Large intestine (tissue), 3 donors: ENCODE measurements at regions not wholly inside any gene's neighbourhood (a gene's known extent, or its start where the extent isn't known, plus 50 kb on each side); places are given as distances from the start of the nearest gene placed in this dataset.
"Not testable (repeated sequence)": the region's sequence is repeated elsewhere in the genome, so short reads cannot be mapped to it uniquely, and the experiment has no call there.

ENCODE experiments used
- DNase-seq, 2 donors: peaks; one replicate each; pipeline versions ENCODE4 v3.0.0 to v3.0.0-alpha.2; 2013
- H3K27ac ChIP-seq: one replicate; pipeline ENCODE4 v1.5.1; 2013; ENCODE audit warnings: low read length
- H3K27me3 ChIP-seq: 2 replicates; pipeline ENCODE4 v1.6.1; 2013; ENCODE audit warnings: low read length; ENCODE audit not compliant: control insufficient read depth, insufficient read depth
- H3K36me3 ChIP-seq: 2 replicates; pipeline ENCODE4 v1.6.1; 2013; ENCODE audit warnings: low read length; ENCODE audit not compliant: control insufficient read depth, insufficient read depth
- H3K4me1 ChIP-seq: one replicate; pipeline ENCODE4 v1.6.1; 2013; ENCODE audit warnings: low read length; ENCODE audit not compliant: control insufficient read depth, insufficient read depth
- H3K4me3 ChIP-seq: one replicate; pipeline ENCODE4 v1.5.1; 2013; ENCODE audit warnings: low read length
- H3K9me3 ChIP-seq: one replicate; pipeline ENCODE4 v1.6.1; 2013; ENCODE audit warnings: mild to moderate bottlenecking, low read depth, low read length, moderate library complexity; ENCODE audit not compliant: control insufficient read depth
- WGBS: methylation state at CpG from one replicate; pipeline ENCODE4 v1.1.5; 2013; ENCODE audit warnings: low lambda C conversion rate; ENCODE audit not compliant: insufficient coverage; 5-methylcytosine and 5-hydroxymethylcytosine counted together

DNA sequence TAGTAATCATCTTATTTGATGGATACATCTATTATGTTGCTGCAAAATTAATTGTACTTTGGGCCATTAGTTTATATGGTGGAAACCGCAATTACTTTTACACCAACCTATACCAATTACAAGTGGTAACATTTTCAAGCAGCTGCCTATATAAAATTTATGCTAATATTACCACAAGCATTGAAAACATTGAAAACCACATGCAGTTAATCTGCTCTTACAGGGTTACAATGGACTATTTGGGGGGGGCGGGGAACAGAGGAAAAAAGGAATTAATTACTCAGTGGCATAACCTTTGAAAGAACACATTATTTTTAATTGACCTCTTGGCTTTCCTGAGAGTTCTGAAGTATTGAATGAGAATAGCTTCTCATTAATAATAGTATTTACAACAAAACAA lies 1793.2 kb downstream of the NCAM2 start:
- WGBS = no CpG with 5 or more reads among the region's 2 CpGs

DNA sequence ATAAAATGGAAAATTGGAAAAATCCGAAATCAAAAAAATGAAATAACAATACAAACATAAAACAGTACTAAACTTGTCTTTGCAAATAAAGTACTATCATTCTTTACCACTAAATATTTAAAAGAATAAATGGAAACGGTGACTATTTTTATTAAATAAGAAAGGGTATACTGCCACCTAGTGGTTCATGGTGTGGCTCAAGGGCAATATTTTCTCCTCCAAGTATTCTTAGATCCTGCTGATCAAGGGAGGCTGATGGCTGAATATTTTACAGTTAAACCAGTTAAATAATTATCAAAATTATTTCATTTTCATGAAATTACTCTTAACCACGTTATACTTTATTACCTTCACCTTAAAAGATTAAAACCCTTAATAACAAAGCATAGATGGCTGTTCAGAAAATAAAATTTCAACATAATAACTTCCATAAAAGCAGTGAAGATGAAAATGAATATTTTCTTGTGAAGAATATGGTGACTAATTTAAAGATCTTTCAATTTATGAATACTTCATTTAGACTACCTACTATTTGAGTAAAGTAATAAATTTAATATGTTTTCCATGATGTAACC lies 1793.9 kb downstream of the NCAM2 start:
- H3K9me3 ChIP-seq = no peaks in the 10 kb centered on the region
- H3K36me3 ChIP-seq = no peaks in the 10 kb centered on the region
- no peak overlapping the region for H3K27ac ChIP-seq
- H3K27me3 ChIP-seq = no peaks in the 10 kb centered on the region
- H3K4me3 ChIP-seq = no peak overlapping the region
- peak; percentile 14 to 16 for DNase-seq
- 0% methylated on average over 2 of the region's 3 CpGs for WGBS
- H3K4me1 ChIP-seq = no peaks in the 10 kb centered on the region

More for the DNA sequence above, 1793.2 kb downstream of the NCAM2 start:
- no peaks in the 10 kb centered on the region for H3K27me3 ChIP-seq
- no peak overlapping the region for H3K27ac ChIP-seq
- no peaks in the 10 kb centered on the region for H3K36me3 ChIP-seq
- H3K4me1 ChIP-seq = no peaks in the 10 kb centered on the region
- H3K4me3 ChIP-seq = no peak overlapping the region
- H3K9me3 ChIP-seq = no peaks in the 10 kb centered on the region
- DNase-seq = no peak

DNA sequence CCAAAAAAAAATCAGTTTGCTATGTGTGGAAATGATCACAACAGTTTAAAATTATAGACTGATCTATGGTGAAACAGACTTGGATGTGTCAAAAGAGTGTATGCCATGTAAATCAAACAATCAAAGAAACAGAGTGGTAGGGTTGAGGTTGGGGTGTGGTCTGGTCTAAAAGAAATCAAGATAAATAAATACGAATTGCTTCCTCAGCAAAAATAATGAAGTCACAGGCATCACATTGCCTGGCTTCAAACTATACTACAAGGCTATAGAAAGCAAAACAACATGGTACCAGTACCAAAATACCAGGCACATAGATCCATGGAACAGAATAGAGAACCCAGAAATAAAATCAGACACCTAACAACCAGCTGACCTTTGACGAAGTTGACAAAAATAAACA lies 1796.9 kb downstream of the NCAM2 start:
- DNase-seq = no peak
- H3K27me3 ChIP-seq = no peaks in the 10 kb centered on the region
- no peaks in the 10 kb centered on the region for H3K9me3 ChIP-seq
- no peaks in the 10 kb centered on the region for H3K36me3 ChIP-seq
- WGBS = 100% methylated on average over 1 of the region's 2 CpGs
- no peak overlapping the region for H3K4me3 ChIP-seq
- no peak overlapping the region for H3K27ac ChIP-seq
- no peaks in the 10 kb centered on the region for H3K4me1 ChIP-seq

DNA sequence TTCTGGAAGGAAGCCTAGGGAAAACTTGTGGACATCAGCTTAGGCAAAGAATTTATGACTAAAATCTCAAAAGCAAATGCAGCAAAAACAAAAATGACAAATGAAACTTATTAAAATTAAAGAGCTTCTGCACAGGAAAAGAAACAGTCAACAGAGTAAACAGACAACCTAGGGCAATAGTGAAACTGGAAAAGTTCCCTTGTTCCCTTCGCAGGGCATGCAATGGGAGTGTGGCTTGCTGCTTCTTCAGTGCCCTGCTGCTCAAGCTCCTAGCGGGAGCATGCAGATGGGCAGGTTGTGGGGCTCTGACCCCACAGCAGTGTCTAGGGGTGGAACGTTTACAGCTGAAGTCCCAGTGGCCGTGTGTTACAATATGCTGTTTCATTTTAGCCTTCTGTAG lies 1797.4 kb downstream of the NCAM2 start:
- H3K27me3 ChIP-seq = no peaks in the 10 kb centered on the region
- H3K4me1 ChIP-seq = no peaks in the 10 kb centered on the region
- H3K4me3 ChIP-seq = no peak overlapping the region
- H3K36me3 ChIP-seq = no peaks in the 10 kb centered on the region
- H3K27ac ChIP-seq = no peak overlapping the region
- H3K9me3 ChIP-seq = no peaks in the 10 kb centered on the region
- WGBS = no CpG with 5 or more reads among the region's 4 CpGs
- DNase-seq = no peak

DNA sequence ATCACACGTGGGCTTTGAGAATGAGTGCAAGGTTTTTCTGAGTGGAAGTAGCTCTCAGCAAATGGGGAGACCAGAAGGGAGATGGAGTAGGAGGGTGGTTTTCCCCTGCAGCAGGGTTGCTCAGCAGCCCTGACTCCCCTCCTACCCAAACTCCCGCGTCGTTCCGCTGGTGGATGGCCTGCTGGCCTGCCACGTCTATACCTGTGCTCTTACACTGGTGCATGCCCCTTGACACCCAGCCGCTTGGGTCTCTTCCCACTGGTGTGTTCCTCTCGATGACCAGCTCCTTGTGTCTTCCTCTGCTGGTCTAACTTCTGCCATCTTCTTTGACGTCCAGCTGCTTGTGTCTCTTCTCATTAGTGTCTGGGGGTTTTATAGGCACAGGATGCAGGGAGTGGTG lies 1797.9 kb downstream of the NCAM2 start:
- Histone ChIP-seq H3K4me3 (no peak overlapping the region), H3K9me3 (no peaks in the 10 kb centered on the region), H3K36me3 (no peaks in the 10 kb centered on the region), H3K27me3 (no peaks in the 10 kb centered on the region), H3K4me1 (no peaks in the 10 kb centered on the region), H3K27ac (no peak overlapping the region)
- no peak for DNase-seq
- 100% methylated on average over 2 of the region's 9 CpGs for WGBS

DNA sequence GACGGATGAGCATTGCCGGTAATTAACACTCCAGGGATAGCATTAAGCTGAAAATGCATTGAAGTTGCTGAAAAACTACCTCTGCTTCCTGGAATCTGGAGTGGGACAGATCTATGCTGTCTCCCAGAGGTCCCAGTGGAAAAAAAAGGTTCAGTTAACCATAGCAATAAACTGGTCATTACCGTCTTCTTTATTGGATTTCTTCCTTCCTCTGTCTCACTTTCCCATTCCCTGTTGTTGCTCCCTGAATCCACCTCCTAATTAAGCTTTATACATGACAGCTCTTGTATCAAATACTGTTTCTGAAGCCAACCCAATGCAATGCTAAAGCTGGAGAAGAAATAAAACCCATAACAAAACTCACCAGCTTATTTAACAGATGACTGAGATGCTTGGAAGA lies 1805.9 kb downstream of the NCAM2 start:
- Histone ChIP-seq H3K4me1 (no peaks in the 10 kb centered on the region), H3K4me3 (no peak overlapping the region), H3K36me3 (no peaks in the 10 kb centered on the region), H3K27ac (no peak overlapping the region), H3K27me3 (no peaks in the 10 kb centered on the region), H3K9me3 (no peaks in the 10 kb centered on the region)
- no peak for DNase-seq
- 100% methylated on average over 1 of the region's 3 CpGs for WGBS

DNA sequence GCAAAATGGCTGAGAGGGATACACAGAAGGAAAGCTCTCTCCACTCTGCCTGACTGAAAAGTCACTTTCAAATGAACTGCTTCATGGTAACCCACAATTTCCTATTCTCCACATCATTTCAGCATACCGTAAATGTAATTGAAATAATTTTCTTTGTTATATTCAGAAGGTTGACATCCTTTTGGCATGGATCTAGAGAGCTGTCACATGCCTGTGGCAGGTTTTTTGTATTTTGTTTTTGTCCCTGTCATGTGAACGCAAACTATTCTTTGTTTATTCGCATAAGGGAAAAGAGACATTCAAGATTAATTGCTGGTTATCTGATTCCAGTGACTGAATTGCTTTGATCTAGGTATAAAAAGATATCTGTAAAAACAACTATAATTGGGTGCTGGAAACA lies 1808.1 kb downstream of the NCAM2 start:
- no peak overlapping the region for H3K27ac ChIP-seq
- no peaks in the 10 kb centered on the region for H3K4me1 ChIP-seq
- no peaks in the 10 kb centered on the region for H3K36me3 ChIP-seq
- no peaks in the 10 kb centered on the region for H3K9me3 ChIP-seq
- no peaks in the 10 kb centered on the region for H3K27me3 ChIP-seq
- WGBS = 94% methylated on average over 2 of the region's 3 CpGs
- no peak for DNase-seq
- H3K4me3 ChIP-seq = no peak overlapping the region

DNA sequence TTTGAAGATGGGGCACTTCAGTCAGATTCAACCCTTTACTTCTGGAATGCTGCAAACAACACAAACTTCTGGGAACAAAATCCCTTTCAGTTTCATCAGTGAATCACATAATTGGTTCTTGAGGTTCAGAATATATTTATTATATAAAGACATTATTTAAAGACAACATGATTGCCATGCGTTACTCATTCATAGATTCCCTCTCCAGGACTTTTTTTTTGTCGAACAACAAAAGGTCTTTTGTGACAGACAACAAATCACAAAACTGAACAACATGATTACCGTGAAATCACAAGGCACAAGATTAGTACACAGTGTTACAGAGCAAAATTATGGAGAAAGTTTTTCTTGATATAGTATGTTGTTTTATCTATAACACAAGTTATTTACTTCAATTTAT lies 1815.0 kb downstream of the NCAM2 start:
- H3K36me3 ChIP-seq = no peaks in the 10 kb centered on the region
- 83% methylated on average over 2 of the region's 3 CpGs for WGBS

DNA sequence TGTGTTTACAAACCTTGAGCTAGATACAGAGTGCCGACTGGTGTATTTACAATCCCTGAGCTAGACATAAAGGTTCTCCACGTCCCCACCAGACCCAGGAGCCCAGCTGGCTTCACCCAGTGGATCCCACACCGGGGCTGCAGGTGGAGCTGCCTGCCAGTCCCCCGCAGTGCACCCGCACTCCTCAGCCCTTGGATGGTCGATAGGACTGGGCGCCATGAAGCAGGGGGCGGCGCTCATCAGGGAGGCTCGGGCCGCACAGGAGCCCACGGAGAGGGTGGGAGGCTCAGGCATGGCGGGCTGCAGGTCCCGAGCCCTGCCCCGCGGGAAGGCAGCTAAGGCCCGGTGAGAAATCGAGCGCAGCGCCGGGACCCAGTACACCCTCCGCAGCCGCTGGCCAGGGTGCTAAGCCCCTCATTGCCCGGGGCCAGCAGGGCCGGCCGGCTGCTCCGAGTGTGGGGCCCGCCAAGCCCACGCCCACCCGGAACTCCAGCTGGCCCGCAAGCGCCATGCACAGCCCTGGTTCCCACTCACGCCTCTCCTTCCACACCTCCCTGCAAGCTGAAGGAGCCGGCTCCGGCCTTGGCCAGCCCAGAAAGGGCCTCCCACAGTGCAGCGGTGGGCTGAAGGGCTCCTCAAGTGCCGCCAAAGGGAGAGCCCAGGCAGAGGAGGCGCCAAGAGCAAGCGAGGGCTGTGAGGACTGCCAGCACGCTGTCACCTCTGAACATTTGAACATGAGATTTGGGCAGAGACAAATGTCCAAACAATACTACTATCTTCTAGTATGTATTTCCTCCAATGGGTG lies 1820.7 kb downstream of the NCAM2 start:
- H3K4me1 ChIP-seq, H3K27ac ChIP-seq: not testable (repeated sequence)

More for the DNA sequence above, 1815.0 kb downstream of the NCAM2 start:
- Histone ChIP-seq H3K9me3 (no peaks in the 10 kb centered on the region), H3K27me3 (no peaks in the 10 kb centered on the region), H3K27ac (no peak overlapping the region), H3K4me3 (no peak overlapping the region), H3K4me1 (no peaks in the 10 kb centered on the region)
- DNase-seq = no peak

DNA sequence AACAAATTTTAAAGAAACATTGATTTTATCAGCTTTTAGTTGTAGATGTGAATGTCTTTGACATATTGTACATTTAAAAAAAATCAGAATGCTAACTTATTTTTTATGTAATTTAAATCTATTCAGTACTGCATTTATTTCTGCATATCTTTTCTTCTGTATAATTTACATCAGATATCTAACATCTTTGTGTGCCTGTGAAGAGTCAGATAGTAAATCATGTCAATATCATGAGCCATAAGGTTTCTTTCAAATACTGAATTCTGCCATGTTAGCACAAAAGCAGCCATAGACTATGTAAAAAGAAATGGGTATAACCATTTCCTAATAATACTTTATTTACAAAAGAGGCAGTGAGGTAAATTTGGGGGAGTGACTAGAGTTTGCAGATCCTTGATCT lies 1829.2 kb downstream of the NCAM2 start:
- H3K4me1 ChIP-seq = no peaks in the 10 kb centered on the region
- H3K27ac ChIP-seq = no peak overlapping the region
- no peak for DNase-seq
- H3K27me3 ChIP-seq = no peaks in the 10 kb centered on the region
- H3K4me3 ChIP-seq = no peak overlapping the region
- no peaks in the 10 kb centered on the region for H3K36me3 ChIP-seq
- peaks cover 3% of the 10 kb centered on the region for H3K9me3 ChIP-seq

More for the DNA sequence above, 1820.7 kb downstream of the NCAM2 start:
- DNase-seq, H3K36me3 ChIP-seq, H3K9me3 ChIP-seq, H3K4me3 ChIP-seq, H3K27me3 ChIP-seq: not testable (repeated sequence)
- no CpG with 5 or more reads among the region's 40 CpGs for WGBS

DNA sequence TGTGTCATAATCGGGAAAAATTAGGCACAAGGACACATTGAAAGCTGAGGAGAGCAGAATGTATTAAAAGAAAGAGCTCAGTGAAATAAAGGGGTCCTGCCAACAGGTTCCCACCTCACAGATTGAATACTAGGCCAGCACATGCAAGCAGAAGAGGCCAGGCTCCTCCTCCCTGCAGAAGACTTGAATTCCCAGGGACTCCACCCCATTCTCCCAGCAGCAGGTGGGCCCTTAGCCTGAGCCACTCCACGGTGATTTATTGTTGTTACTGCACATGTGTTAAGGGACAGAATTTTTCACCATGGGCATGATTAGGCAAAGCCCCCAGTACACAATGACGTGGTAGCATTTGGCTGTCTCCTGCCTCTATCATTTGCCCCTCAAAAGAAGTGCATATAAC lies 1844.7 kb downstream of the NCAM2 start:
- H3K9me3 ChIP-seq = no peaks in the 10 kb centered on the region
- H3K4me1 ChIP-seq = no peaks in the 10 kb centered on the region
- DNase-seq = no peak
- H3K27me3 ChIP-seq = no peaks in the 10 kb centered on the region
- 86% methylated on average over 1 of the region's 3 CpGs for WGBS
- no peak overlapping the region for H3K27ac ChIP-seq
- H3K4me3 ChIP-seq = no peak overlapping the region
- no peaks in the 10 kb centered on the region for H3K36me3 ChIP-seq
